Epithelial cell of prostate (primary cell): ENCODE measurements at regions not wholly inside any gene's neighbourhood (a gene's known extent, or its start where the extent isn't known, plus 50 kb on each side); places are given as distances from the start of the nearest gene placed in this dataset.
"Not testable (repeated sequence)": the region's sequence is repeated elsewhere in the genome, so short reads cannot be mapped to it uniquely, and the experiment has no call there.

Experiments used
- DNase-seq: peaks from one replicate; pipeline ENCODE4 v3.0.0-alpha.2; 2011; ENCODE audit warnings: low read depth, low spot score
- H3K27ac ChIP-seq: fragments of 450-650 bp; 2 replicates; pipeline ENCODE4 v1.5.1; 2017; ENCODE audit warnings: mild to moderate bottlenecking

GRCh38 chr2:238710032-238710735 is 137.7 kb upstream of the TWIST2 start:
- no peak for DNase-seq
- H3K27ac ChIP-seq: no peak overlapping the region

GRCh38 chr2:238710787-238711186 is 137.1 kb upstream of the TWIST2 start:
- no peak overlapping the region for H3K27ac ChIP-seq
- no peak for DNase-seq

GRCh38 chr2:238711346-238711745 is 136.5 kb upstream of the TWIST2 start:
- no peak overlapping the region for H3K27ac ChIP-seq
- DNase-seq: no peak

GRCh38 chr2:238712011-238712410 is 135.9 kb upstream of the TWIST2 start:
- no peak for DNase-seq
- no peak overlapping the region for H3K27ac ChIP-seq

- no peak overlapping the region for H3K27ac ChIP-seq
- DNase-seq: no peak
These were observed 134.6 kb upstream of the TWIST2 start for GRCh38 chr2:238713198-238713826.

GRCh38 chr2:238714038-238714528 is 133.8 kb upstream of the TWIST2 start:
- DNase-seq: no peak

GRCh38 chr2:238716171-238716570 is 131.7 kb upstream of the TWIST2 start:
- no peak for DNase-seq
- H3K27ac ChIP-seq: no peak overlapping the region

More at GRCh38 chr2:238714038-238714528, 133.8 kb upstream of the TWIST2 start:
- no peak overlapping the region for H3K27ac ChIP-seq

GRCh38 chr2:238716585-238716984 is 131.3 kb upstream of the TWIST2 start:
- DNase-seq: no peak
- no peak overlapping the region for H3K27ac ChIP-seq

GRCh38 chr2:238717084-238717483 is 130.8 kb upstream of the TWIST2 start:
- no peak for DNase-seq
- H3K27ac ChIP-seq: no peak overlapping the region

- no peak for DNase-seq
- peak overlapping the region; percentile 28 for H3K27ac ChIP-seq
These were observed 128.2 kb upstream of the TWIST2 start for GRCh38 chr2:238719641-238720040.

- peak overlapping the region; percentile 35 for H3K27ac ChIP-seq
- peak; percentile 100 for DNase-seq
These were observed 127.6 kb upstream of the TWIST2 start for GRCh38 chr2:238720232-238720672.

GRCh38 chr2:238722181-238722580 is 125.7 kb upstream of the TWIST2 start:
- no peak for DNase-seq
- no peak overlapping the region for H3K27ac ChIP-seq

GRCh38 chr2:238722883-238723282 is 125.0 kb upstream of the TWIST2 start:
- DNase-seq: no peak

GRCh38 chr2:238723740-238724320 is 124.1 kb upstream of the TWIST2 start:
- not testable (repeated sequence) for DNase-seq, H3K27ac ChIP-seq

More at GRCh38 chr2:238722883-238723282, 125.0 kb upstream of the TWIST2 start:
- no peak overlapping the region for H3K27ac ChIP-seq

GRCh38 chr2:238724728-238725127 is 123.2 kb upstream of the TWIST2 start:
- no peak for DNase-seq

GRCh38 chr2:238725298-238725697 is 122.6 kb upstream of the TWIST2 start:
- DNase-seq: no peak
- no peak overlapping the region for H3K27ac ChIP-seq

More at GRCh38 chr2:238724728-238725127, 123.2 kb upstream of the TWIST2 start:
- no peak overlapping the region for H3K27ac ChIP-seq

GRCh38 chr2:238726670-238727584 is 121.0 kb upstream of the TWIST2 start:
- no peak overlapping the region for H3K27ac ChIP-seq

GRCh38 chr2:238727585-238728329 is 120.1 kb upstream of the TWIST2 start:
- H3K27ac ChIP-seq: no peak overlapping the region
- no peak for DNase-seq

More at GRCh38 chr2:238726670-238727584, 121.0 kb upstream of the TWIST2 start:
- DNase-seq: no peak
